CD4-positive, alpha-beta T cell (primary cell): ENCODE measurements at regions not wholly inside any gene's neighbourhood (a gene's known extent, or its start where the extent isn't known, plus 50 kb on each side); places are given as distances from the start of the nearest gene placed in this dataset.

Experiments used
- ATAC-seq: fragments of 200-7000 bp; cut with Tn5 transposase; one replicate; pipeline ENCODE4 v1.10.0; 2022; ENCODE audit warnings: mild to moderate bottlenecking; ENCODE audit not compliant: poor library complexity
- CTCF ChIA-PET: fragments of 350-600 bp; sonication (Branson Sonifier 250); formaldehyde crosslinking; loops from one replicate; lab custom pipeline; 2021; ENCODE audit warnings: antibody characterized with exemption, inconsistent platforms; lab: Charles Lee
- POLR2A ChIA-PET: fragments of 350-600 bp; sonication (Branson Sonifier 250); formaldehyde crosslinking; loops from one replicate; lab custom pipeline; 2021; ENCODE audit warnings: antibody characterized with exemption, inconsistent platforms; lab: Charles Lee
- DNase-seq, 14 experiments: peaks; one replicate each; pipeline ENCODE4 v3.0.0-alpha.2; 2013 to 2020; ENCODE audit warnings: mixed read lengths in 2 of 14
- H3K27ac ChIP-seq, 2 donors: one replicate each; pipeline versions ENCODE4 v1.5.1 to v1.7.0; 2013; ENCODE audit warnings: low read length in 2 of 2, low read depth in 1 of 2, mild to moderate bottlenecking in 1 of 2
- H3K27me3 ChIP-seq, 2 experiments: 1 replicate in 1 of 2; 2 replicates in 1 of 2; pipeline versions ENCODE4 v1.6.1 to v1.7.0; 2013; ENCODE audit warnings: low read length in 2 of 2, control low read depth in 1 of 2, mild to moderate bottlenecking in 1 of 2, moderate library complexity in 1 of 2; ENCODE audit not compliant: insufficient read depth in 2 of 2, control insufficient read depth in 1 of 2
- H3K36me3 ChIP-seq: one replicate; pipeline ENCODE4 v1.6.1; 2013; ENCODE audit warnings: low read length, control low read depth; ENCODE audit not compliant: insufficient read depth
- H3K4me1 ChIP-seq: one replicate; pipeline ENCODE4 v1.6.1; 2013; ENCODE audit warnings: low read length, control low read depth; ENCODE audit not compliant: insufficient read depth
- H3K4me3 ChIP-seq: one replicate; pipeline ENCODE4 v1.5.1; 2013; ENCODE audit warnings: mild to moderate bottlenecking, low read length, moderate library complexity
- H3K9me3 ChIP-seq, 2 experiments: 1 replicate in 1 of 2; 2 replicates in 1 of 2; pipeline versions ENCODE4 v1.6.1 to v1.7.0; 2013; ENCODE audit warnings: low read length in 2 of 2, mild to moderate bottlenecking in 2 of 2, control low read depth in 1 of 2, moderate library complexity in 1 of 2; ENCODE audit not compliant: control insufficient read depth in 1 of 2, insufficient read depth in 1 of 2
- H3K27ac Mint-ChIP-seq: one replicate; pipeline ENCODE4 v1.8.0; 2020; ENCODE audit warnings: mixed read lengths
- H3K27me3 Mint-ChIP-seq: one replicate; pipeline ENCODE4 v1.8.0; 2021; ENCODE audit warnings: mixed read lengths
- H3K36me3 Mint-ChIP-seq: one replicate; pipeline ENCODE4 v1.8.0; 2021; ENCODE audit warnings: low read depth, mixed read lengths
- H3K4me1 Mint-ChIP-seq: one replicate; pipeline ENCODE4 v1.8.0; 2021; ENCODE audit warnings: low read depth, mixed read lengths
- H3K4me3 Mint-ChIP-seq: one replicate; pipeline ENCODE4 v1.8.0; 2020; ENCODE audit warnings: mild to moderate bottlenecking, mixed read lengths
- H3K9me3 Mint-ChIP-seq: one replicate; pipeline ENCODE4 v1.8.0; 2020; ENCODE audit warnings: mixed read lengths
- CTCF ChIP-seq: fragments of 200-600 bp; IDR thresholded peaks from one replicate; pipeline ENCODE4 v1.8.0; 2022; ENCODE audit warnings: antibody characterized with exemption, mild to moderate bottlenecking
- intact Hi-C, 2 experiments: fragments of 100-400 bp; cut with DNase I in 1 of 2; cut with micrococcal nuclease in 1 of 2; formaldehyde crosslinking; loops; one replicate each; pipeline versions ENCODE4 v1.15.1 to v1.9.0; 2023 to 2025; cut with DNase I, micrococcal nuclease

- POLR2A ChIA-PET, result no interaction called here
- no peak for ATAC-seq
Observed at GRCh38 chr3:193788189-193788991, 195.4 kb downstream of the OPA1 start.

GRCh38 chr3:193789455-193789854 lies 196.4 kb downstream of the OPA1 start:
- H3K9me3 Mint-ChIP-seq, result no peaks in the 10 kb centered on the region
- Histone ChIP-seq H3K4me3 (no peak overlapping the region), H3K36me3 (no peaks in the 10 kb centered on the region), H3K4me1 (no peaks in the 10 kb centered on the region), H3K27me3 (peaks cover 0 to 5% of the 10 kb centered on the region in 2 experiments), H3K27ac (no peak overlapping the region), H3K9me3 (no peaks in the 10 kb centered on the region)
- POLR2A ChIA-PET, result no interaction called here
- no peak for TF ChIP-seq CTCF
- DNase-seq, result no peak
- no peaks in the 10 kb centered on the region for H3K4me1 Mint-ChIP-seq
- CTCF ChIA-PET, result no interaction called here
- no peak for ATAC-seq
- intact Hi-C loops, result no loop called here
- no peaks in the 10 kb centered on the region for H3K36me3 Mint-ChIP-seq
- H3K4me3 Mint-ChIP-seq, result no peak overlapping the region
- peaks cover 15% of the 10 kb centered on the region for H3K27me3 Mint-ChIP-seq
- H3K27ac Mint-ChIP-seq, result no peak overlapping the region

More at GRCh38 chr3:193788189-193788991, 195.4 kb downstream of the OPA1 start:
- H3K27ac Mint-ChIP-seq, result no peak overlapping the region
- no peaks in the 10 kb centered on the region for H3K9me3 Mint-ChIP-seq
- no peak for TF ChIP-seq CTCF
- H3K27me3 ChIP-seq, result peaks cover 0 to 5% of the 10 kb centered on the region in 2 experiments
- H3K4me1 Mint-ChIP-seq, result no peaks in the 10 kb centered on the region
- no peaks in the 10 kb centered on the region for H3K36me3 Mint-ChIP-seq
- H3K4me3 ChIP-seq, result no peak overlapping the region
- H3K4me1 ChIP-seq, result no peaks in the 10 kb centered on the region
- CTCF ChIA-PET, result interaction anchor here (0.6 kb wide), 1 partner anchor 35 kb away, joined by 3 read pairs; no protein-coding TSS in a partner anchor
- no peak overlapping the region for H3K4me3 Mint-ChIP-seq
- H3K36me3 ChIP-seq, result no peaks in the 10 kb centered on the region
- DNase-seq, result peak in 3 of 14 experiments; percentile 6 to 35 (median 26)
- H3K27me3 Mint-ChIP-seq, result peaks cover 15% of the 10 kb centered on the region
- intact Hi-C loops, result no loop called here
- no peaks in the 10 kb centered on the region for H3K9me3 ChIP-seq
- H3K27ac ChIP-seq, result no peak overlapping the region

GRCh38 chr3:193790086-193790990 lies 197.3 kb downstream of the OPA1 start:
- DNase-seq, result no peak
- peaks cover 10% of the 10 kb centered on the region for H3K27me3 Mint-ChIP-seq
- H3K4me3 Mint-ChIP-seq, result no peak overlapping the region
- ATAC-seq, result no peak
- no peaks in the 10 kb centered on the region for H3K36me3 Mint-ChIP-seq
- H3K27ac ChIP-seq, result no peak overlapping the region
- H3K27me3 ChIP-seq, result peaks cover 0 to 5% of the 10 kb centered on the region in 2 experiments
- intact Hi-C loops, result no loop called here
- no peaks in the 10 kb centered on the region for H3K9me3 ChIP-seq
- TF ChIP-seq CTCF, result no peak
- H3K36me3 ChIP-seq, result no peaks in the 10 kb centered on the region
- no peaks in the 10 kb centered on the region for H3K4me1 Mint-ChIP-seq
- no peaks in the 10 kb centered on the region for H3K9me3 Mint-ChIP-seq
- ChIA-PET POLR2A (no interaction called here), CTCF (no interaction called here)
- H3K4me3 ChIP-seq, result no peak overlapping the region
- H3K27ac Mint-ChIP-seq, result no peak overlapping the region
- H3K4me1 ChIP-seq, result no peaks in the 10 kb centered on the region
